ENCODE measurements at regions not wholly inside any gene's neighbourhood (a gene's known extent, or its start where the extent isn't known, plus 50 kb on each side); places are given as distances from the start of the nearest gene placed in this dataset.
A peak's percentile ranks its signal among the peaks of the same experiment; 100 is the strongest.

GRCh38 chr2:60400462-60401246 is 152.8 kb downstream of the BCL11A start:
- Histone ChIP-seq H3K4me1 (ENCODE audit: control insufficient read depth in 2 of 2, insufficient read depth in 2 of 2, low read length in 1 of 2) (no peaks in the 10 kb centered on the region), H3K9me3 (ENCODE audit: control insufficient read depth in 2 of 2, insufficient read depth in 1 of 2, low read depth in 1 of 2, low read length in 1 of 2) (no peaks in the 10 kb centered on the region), H3K36me3 (ENCODE audit: control insufficient read depth in 2 of 2, insufficient read depth in 2 of 2, low read length in 1 of 2) (no peaks in the 10 kb centered on the region), H3K27me3 (ENCODE audit: control insufficient read depth in 1 of 2, insufficient read depth in 2 of 2, low read length in 2 of 2) (no peaks in the 10 kb centered on the region), H3K4me3 (ENCODE audit: low read depth in 1 of 2, low read length in 2 of 2) (no peak overlapping the region), H3K27ac (ENCODE audit: low read depth in 2 of 2, low read length in 1 of 2) (no peak overlapping the region)
- WGBS, 2 donors, result 71 to 75% methylated on average over 7 of the region's 7 CpGs

GRCh38 chr2:60394463-60394862 is 159.0 kb downstream of the BCL11A start:
- 55 to 56% methylated on average over 2 of the region's 2 CpGs for WGBS, 2 donors
- Histone ChIP-seq H3K36me3 (ENCODE audit: control insufficient read depth in 2 of 2, insufficient read depth in 2 of 2, low read length in 1 of 2) (no peaks in the 10 kb centered on the region), H3K27ac (ENCODE audit: low read depth in 2 of 2, low read length in 1 of 2) (no peak overlapping the region), H3K27me3 (ENCODE audit: control insufficient read depth in 1 of 2, insufficient read depth in 2 of 2, low read length in 2 of 2) (no peaks in the 10 kb centered on the region), H3K4me1 (ENCODE audit: control insufficient read depth in 2 of 2, insufficient read depth in 2 of 2, low read length in 1 of 2) (no peaks in the 10 kb centered on the region), H3K9me3 (ENCODE audit: control insufficient read depth in 2 of 2, insufficient read depth in 1 of 2, low read depth in 1 of 2, low read length in 1 of 2) (no peaks in the 10 kb centered on the region), H3K4me3 (ENCODE audit: low read depth in 1 of 2, low read length in 2 of 2) (no peak overlapping the region)

GRCh38 chr2:60391649-60392375 is 161.6 kb downstream of the BCL11A start:
- Histone ChIP-seq H3K27me3 (ENCODE audit: control insufficient read depth in 1 of 2, insufficient read depth in 2 of 2, low read length in 2 of 2) (no peaks in the 10 kb centered on the region), H3K36me3 (ENCODE audit: control insufficient read depth in 2 of 2, insufficient read depth in 2 of 2, low read length in 1 of 2) (no peaks in the 10 kb centered on the region), H3K27ac (ENCODE audit: low read depth in 2 of 2, low read length in 1 of 2) (peak overlapping the region in 1 of 2 donors; percentile 29), H3K4me1 (ENCODE audit: control insufficient read depth in 2 of 2, insufficient read depth in 2 of 2, low read length in 1 of 2) (no peaks in the 10 kb centered on the region), H3K4me3 (ENCODE audit: low read depth in 1 of 2, low read length in 2 of 2) (no peak overlapping the region), H3K9me3 (ENCODE audit: control insufficient read depth in 2 of 2, insufficient read depth in 1 of 2, low read depth in 1 of 2, low read length in 1 of 2) (no peaks in the 10 kb centered on the region)
- 71 to 76% methylated on average over 7 of the region's 7 CpGs for WGBS, 2 donors

GRCh38 chr2:60391230-60391629 is 162.2 kb downstream of the BCL11A start:
- no peaks in the 10 kb centered on the region for H3K27me3 ChIP-seq (ENCODE audit: control insufficient read depth in 1 of 2, insufficient read depth in 2 of 2, low read length in 2 of 2)
- no peaks in the 10 kb centered on the region for H3K4me1 ChIP-seq (ENCODE audit: control insufficient read depth in 2 of 2, insufficient read depth in 2 of 2, low read length in 1 of 2)
- no peaks in the 10 kb centered on the region for H3K9me3 ChIP-seq (ENCODE audit: control insufficient read depth in 2 of 2, insufficient read depth in 1 of 2, low read depth in 1 of 2, low read length in 1 of 2)
- WGBS, 2 donors, result 60 to 79% methylated on average over 6 of the region's 6 CpGs
- no peaks in the 10 kb centered on the region for H3K36me3 ChIP-seq (ENCODE audit: control insufficient read depth in 2 of 2, insufficient read depth in 2 of 2, low read length in 1 of 2)
- peak overlapping the region in 1 of 2 donors; percentile 47 for H3K27ac ChIP-seq (ENCODE audit: low read depth in 2 of 2, low read length in 1 of 2)
- no peak overlapping the region for H3K4me3 ChIP-seq (ENCODE audit: low read depth in 1 of 2, low read length in 2 of 2)

GRCh38 chr2:60386436-60386835 is 167.0 kb downstream of the BCL11A start:
- H3K36me3 ChIP-seq (ENCODE audit: control insufficient read depth in 2 of 2, insufficient read depth in 2 of 2, low read length in 1 of 2), result no peaks in the 10 kb centered on the region
- H3K4me3 ChIP-seq (ENCODE audit: low read depth in 1 of 2, low read length in 2 of 2), result no peak overlapping the region
- no peaks in the 10 kb centered on the region for H3K27me3 ChIP-seq (ENCODE audit: control insufficient read depth in 1 of 2, insufficient read depth in 2 of 2, low read length in 2 of 2)
- H3K4me1 ChIP-seq (ENCODE audit: control insufficient read depth in 2 of 2, insufficient read depth in 2 of 2, low read length in 1 of 2), result peaks cover 3 to 4% of the 10 kb centered on the region in 2 donors
- WGBS, 2 donors, result 38 to 58% methylated on average over 2 of the region's 2 CpGs
- no peaks in the 10 kb centered on the region for H3K9me3 ChIP-seq (ENCODE audit: control insufficient read depth in 2 of 2, insufficient read depth in 1 of 2, low read depth in 1 of 2, low read length in 1 of 2)
- no peak overlapping the region for H3K27ac ChIP-seq (ENCODE audit: low read depth in 2 of 2, low read length in 1 of 2)

- Histone ChIP-seq H3K36me3 (ENCODE audit: control insufficient read depth in 2 of 2, insufficient read depth in 2 of 2, low read length in 1 of 2) (no peaks in the 10 kb centered on the region), H3K27ac (ENCODE audit: low read depth in 2 of 2, low read length in 1 of 2) (no peak overlapping the region), H3K4me1 (ENCODE audit: control insufficient read depth in 2 of 2, insufficient read depth in 2 of 2, low read length in 1 of 2) (peaks cover 3 to 4% of the 10 kb centered on the region in 2 donors), H3K27me3 (ENCODE audit: control insufficient read depth in 1 of 2, insufficient read depth in 2 of 2, low read length in 2 of 2) (no peaks in the 10 kb centered on the region), H3K9me3 (ENCODE audit: control insufficient read depth in 2 of 2, insufficient read depth in 1 of 2, low read depth in 1 of 2, low read length in 1 of 2) (no peaks in the 10 kb centered on the region), H3K4me3 (ENCODE audit: low read depth in 1 of 2, low read length in 2 of 2) (no peak overlapping the region)
- 72 to 77% methylated on average over 5 of the region's 5 CpGs for WGBS, 2 donors
Observed at GRCh38 chr2:60385648-60386047, 167.8 kb downstream of the BCL11A start.

- Histone ChIP-seq H3K4me3 (ENCODE audit: low read depth in 1 of 2, low read length in 2 of 2) (no peak overlapping the region), H3K27ac (ENCODE audit: low read depth in 2 of 2, low read length in 1 of 2) (peak overlapping the region; percentile 64 to 84), H3K36me3 (ENCODE audit: control insufficient read depth in 2 of 2, insufficient read depth in 2 of 2, low read length in 1 of 2) (no peaks in the 10 kb centered on the region), H3K27me3 (ENCODE audit: control insufficient read depth in 1 of 2, insufficient read depth in 2 of 2, low read length in 2 of 2) (no peaks in the 10 kb centered on the region), H3K9me3 (ENCODE audit: control insufficient read depth in 2 of 2, insufficient read depth in 1 of 2, low read depth in 1 of 2, low read length in 1 of 2) (no peaks in the 10 kb centered on the region), H3K4me1 (ENCODE audit: control insufficient read depth in 2 of 2, insufficient read depth in 2 of 2, low read length in 1 of 2) (peaks cover 3 to 4% of the 10 kb centered on the region in 2 donors)
- 39 to 56% methylated on average over 6 of the region's 6 CpGs for WGBS, 2 donors
Observed at GRCh38 chr2:60383401-60384143, 169.9 kb downstream of the BCL11A start.

- H3K4me3 ChIP-seq (ENCODE audit: low read depth in 1 of 2, low read length in 2 of 2), result no peak overlapping the region
- H3K36me3 ChIP-seq (ENCODE audit: control insufficient read depth in 2 of 2, insufficient read depth in 2 of 2, low read length in 1 of 2), result no peaks in the 10 kb centered on the region
- peaks cover 3% of the 10 kb centered on the region in 2 donors for H3K4me1 ChIP-seq (ENCODE audit: control insufficient read depth in 2 of 2, insufficient read depth in 2 of 2, low read length in 1 of 2)
- WGBS, 2 donors, result 88 to 92% methylated on average over 2 of the region's 2 CpGs
- H3K27ac ChIP-seq (ENCODE audit: low read depth in 2 of 2, low read length in 1 of 2), result no peak overlapping the region
- H3K9me3 ChIP-seq (ENCODE audit: control insufficient read depth in 2 of 2, insufficient read depth in 1 of 2, low read depth in 1 of 2, low read length in 1 of 2), result no peaks in the 10 kb centered on the region
- H3K27me3 ChIP-seq (ENCODE audit: control insufficient read depth in 1 of 2, insufficient read depth in 2 of 2, low read length in 2 of 2), result no peaks in the 10 kb centered on the region
Observed at GRCh38 chr2:60380411-60380810, 173.0 kb downstream of the BCL11A start.

GRCh38 chr2:60379684-60380083 is 173.8 kb downstream of the BCL11A start:
- H3K27me3 ChIP-seq (ENCODE audit: control insufficient read depth in 1 of 2, insufficient read depth in 2 of 2, low read length in 2 of 2), result no peaks in the 10 kb centered on the region
- peaks cover 3% of the 10 kb centered on the region in 2 donors for H3K4me1 ChIP-seq (ENCODE audit: control insufficient read depth in 2 of 2, insufficient read depth in 2 of 2, low read length in 1 of 2)
- H3K9me3 ChIP-seq (ENCODE audit: control insufficient read depth in 2 of 2, insufficient read depth in 1 of 2, low read depth in 1 of 2, low read length in 1 of 2), result no peaks in the 10 kb centered on the region
- WGBS, 2 donors, result 71 to 93% methylated on average over 2 of the region's 2 CpGs
- no peaks in the 10 kb centered on the region for H3K36me3 ChIP-seq (ENCODE audit: control insufficient read depth in 2 of 2, insufficient read depth in 2 of 2, low read length in 1 of 2)
- H3K27ac ChIP-seq (ENCODE audit: low read depth in 2 of 2, low read length in 1 of 2), result no peak overlapping the region
- no peak overlapping the region for H3K4me3 ChIP-seq (ENCODE audit: low read depth in 1 of 2, low read length in 2 of 2)
